GM19351 (cell line): ENCODE measurements at regions not wholly inside any gene's neighbourhood (a gene's known extent, or its start where the extent isn't known, plus 50 kb on each side); places are given as distances from the start of the nearest gene placed in this dataset.
"Not testable (repeated sequence)": the region's sequence is repeated elsewhere in the genome, so short reads cannot be mapped to it uniquely, and the experiment has no call there.

Source experiments
- ATAC-seq: cut with Tn5 transposase; IDR thresholded peaks from one replicate; pipeline ENCODE4 v1.9.1; 2021; ENCODE audit warnings: mild to moderate bottlenecking, moderate library complexity; ENCODE audit not compliant: unreplicated experiment

DNA sequence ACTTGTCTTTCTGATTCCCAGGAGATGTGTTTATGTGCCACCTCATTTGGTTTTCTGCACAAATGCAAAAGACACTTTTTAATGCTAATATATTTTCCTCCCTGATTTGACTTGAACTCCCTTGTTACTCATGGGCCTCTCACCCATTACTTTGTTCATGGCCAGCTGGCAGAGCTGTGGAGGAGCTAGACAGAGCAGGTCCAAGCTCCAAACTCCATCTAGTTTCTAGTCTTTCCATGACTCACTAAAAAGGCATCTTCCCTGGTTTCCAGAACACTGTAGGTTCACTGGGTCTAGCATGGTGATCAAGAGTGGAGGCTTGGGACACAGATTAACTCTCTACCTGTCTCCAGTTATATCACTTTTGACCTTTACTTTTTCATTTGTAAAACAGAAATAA, 161.0 kb upstream of the SLC28A3 start:
- no peak for ATAC-seq

- ATAC-seq = no peak
These were observed 161.5 kb upstream of the SLC28A3 start for GRCh38 chr9:84502066-84502465.

DNA sequence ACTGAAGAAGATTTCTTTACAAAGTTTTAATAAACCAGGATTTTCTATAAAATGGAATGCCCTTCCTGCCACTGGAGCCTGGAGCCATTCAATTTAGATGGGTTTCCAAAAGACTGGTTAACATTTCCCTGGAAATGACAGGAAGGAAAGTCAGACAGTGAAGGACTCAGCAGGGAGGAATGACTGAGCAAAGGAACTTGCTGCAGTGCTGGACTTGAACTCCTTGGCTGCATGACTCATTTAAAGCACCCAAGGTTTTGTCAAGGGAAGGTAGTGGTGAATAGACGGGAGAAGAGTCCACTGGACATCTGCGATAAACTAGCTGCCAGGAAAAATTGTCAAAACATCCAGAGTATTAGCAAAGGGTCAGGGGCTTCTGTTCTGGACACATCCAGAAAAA, 163.8 kb upstream of the SLC28A3 start:
- ATAC-seq = no peak

- no peak for ATAC-seq
These were observed 157.9 kb upstream of the NTRK2 start for GRCh38 chr9:84511651-84512050.

DNA sequence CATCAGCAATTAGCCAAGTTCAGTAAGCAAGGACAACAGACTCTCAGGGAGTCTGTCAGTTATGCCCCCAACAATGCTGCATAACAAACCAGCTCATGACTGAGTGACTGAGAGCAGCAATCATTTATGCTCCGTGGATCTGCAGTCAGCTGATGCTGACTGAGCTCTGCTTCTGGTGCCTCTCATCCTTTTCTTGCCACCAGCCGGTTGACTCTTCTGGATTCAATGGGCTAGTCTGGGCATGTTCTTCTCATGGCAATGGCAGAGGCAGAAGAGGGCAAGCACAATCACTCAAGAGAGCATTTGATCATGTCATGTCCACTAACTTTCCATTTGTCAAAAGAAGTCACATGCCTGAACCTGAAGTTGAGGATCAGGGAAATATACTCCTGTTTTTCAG, 157.0 kb upstream of the NTRK2 start:
- no peak for ATAC-seq

- no peak for ATAC-seq
These were observed 156.1 kb upstream of the NTRK2 start for GRCh38 chr9:84513473-84513872.

GRCh38 chr9:84513979-84514378, 155.6 kb upstream of the NTRK2 start:
- ATAC-seq = no peak

- ATAC-seq = no peak
These were observed 155.1 kb upstream of the NTRK2 start for GRCh38 chr9:84514421-84514820.

DNA sequence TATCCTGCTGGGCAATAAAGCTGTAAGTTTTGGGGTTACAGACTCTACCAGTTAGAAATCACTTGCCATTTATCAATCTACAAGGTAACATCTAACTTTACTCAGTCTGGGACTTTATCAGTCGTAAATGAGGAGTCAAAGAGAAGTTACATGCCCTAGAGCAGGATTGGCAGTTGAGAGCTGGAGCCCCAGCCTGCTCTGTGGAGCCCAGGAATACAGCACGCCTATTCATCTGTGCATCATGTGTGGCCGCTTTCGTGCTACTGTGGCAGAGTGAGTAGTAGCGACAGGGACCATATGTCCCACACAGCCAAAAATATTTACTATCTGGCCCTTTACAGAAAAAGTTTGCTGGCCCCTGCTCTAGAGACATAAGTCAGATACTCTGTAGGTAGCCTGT, 152.5 kb upstream of the NTRK2 start:
- ATAC-seq = no peak

DNA sequence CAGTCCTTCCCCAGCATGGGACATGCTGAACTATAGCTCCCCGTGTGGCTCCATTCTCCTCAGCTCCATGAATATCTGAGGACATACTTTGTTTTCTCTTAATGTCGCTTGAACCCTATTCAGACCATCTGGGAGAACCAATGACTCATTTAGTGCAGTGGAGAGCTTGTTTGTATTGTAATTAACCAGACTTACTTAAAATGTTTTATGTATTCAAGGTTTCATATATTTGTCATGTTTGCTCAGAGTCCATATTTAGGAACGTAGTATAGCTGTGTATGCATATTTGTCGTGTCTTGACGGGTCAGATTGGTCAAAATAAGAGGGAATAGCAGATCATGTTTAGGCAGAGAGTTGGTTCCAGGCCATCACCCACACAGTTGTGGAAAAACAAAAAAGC, 150.1 kb upstream of the NTRK2 start:
- ATAC-seq = no peak

DNA sequence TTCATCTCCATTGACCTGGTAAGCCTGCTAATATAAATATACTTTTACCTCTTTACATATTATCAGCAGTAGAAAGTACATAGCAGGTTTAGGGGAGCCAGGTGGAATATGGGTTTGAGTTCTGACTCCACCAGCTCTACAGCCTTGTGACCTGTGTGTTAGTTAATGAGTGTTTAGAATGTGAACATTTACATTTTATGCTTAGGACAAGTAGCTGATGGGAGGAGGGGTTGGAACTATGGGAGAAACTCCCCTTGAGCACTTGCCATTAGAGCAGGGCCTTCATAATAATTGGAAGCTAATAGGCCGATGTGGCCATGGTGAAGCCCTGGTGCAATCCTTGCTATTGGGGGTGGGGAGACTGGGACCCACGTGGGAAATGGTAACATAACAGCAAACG, 148.3 kb upstream of the NTRK2 start:
- ATAC-seq = no peak

- ATAC-seq = not testable (repeated sequence)
These were observed 143.3 kb upstream of the NTRK2 start for GRCh38 chr9:84526211-84526610.

DNA sequence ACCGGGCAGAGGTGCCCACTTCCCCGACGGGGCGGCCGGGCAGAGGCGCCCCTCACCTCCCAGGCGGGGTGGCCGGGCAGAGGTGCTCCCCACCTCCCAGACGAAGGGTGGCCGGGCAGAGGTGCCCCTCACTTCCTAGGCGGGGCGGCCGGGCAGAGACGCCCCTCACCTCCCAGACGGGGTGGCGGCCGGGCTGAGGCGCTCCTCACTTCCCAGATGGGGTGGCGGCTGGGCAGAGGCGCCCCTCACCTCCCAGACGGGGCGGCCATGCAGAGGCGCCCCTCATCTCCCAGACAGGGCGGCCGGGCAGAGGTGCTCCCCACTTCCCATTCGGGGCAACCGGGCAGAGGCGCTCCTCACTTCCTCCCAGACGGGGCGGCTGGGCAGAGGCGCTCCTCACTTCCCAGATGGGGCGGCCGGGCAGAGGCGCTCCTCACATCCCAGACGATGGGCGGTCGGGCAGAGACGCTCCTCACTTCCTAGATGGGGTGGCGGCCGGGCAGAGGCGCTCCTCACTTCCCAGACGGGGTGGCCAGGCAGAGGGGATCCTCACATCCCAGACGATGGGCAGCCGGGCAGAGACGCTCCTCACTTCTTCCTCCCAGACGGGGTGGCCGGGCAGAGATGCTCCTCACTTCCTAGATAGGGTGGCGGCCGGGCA, 142.3 kb upstream of the NTRK2 start:
- not testable (repeated sequence) for ATAC-seq

GRCh38 chr9:84535973-84536372, 133.6 kb upstream of the NTRK2 start:
- not testable (repeated sequence) for ATAC-seq

DNA sequence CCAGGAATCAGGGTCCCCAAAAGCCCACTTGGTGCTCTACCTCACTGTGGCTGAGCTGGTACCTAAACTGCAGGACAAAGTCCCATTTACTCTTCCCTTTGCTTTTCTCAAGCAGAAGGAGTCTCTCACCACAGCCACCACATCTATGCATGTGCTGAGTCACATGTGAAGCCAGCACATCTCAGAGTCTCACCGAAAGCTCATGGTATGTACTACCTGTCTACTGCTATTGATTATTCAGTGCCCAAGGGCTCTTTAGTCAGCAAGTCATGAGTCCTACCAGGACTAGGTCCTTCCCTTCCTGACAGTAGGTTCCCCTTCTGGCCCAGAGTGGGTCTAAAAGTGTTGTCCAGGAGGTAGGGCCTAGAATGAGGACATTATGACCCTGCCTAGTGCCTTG, 130.7 kb upstream of the NTRK2 start:
- ATAC-seq = no peak

GRCh38 chr9:84542554-84542953, 127.0 kb upstream of the NTRK2 start:
- ATAC-seq = no peak

- no peak for ATAC-seq
These were observed 115.4 kb upstream of the NTRK2 start for GRCh38 chr9:84554069-84554664.

- no peak for ATAC-seq
These were observed 113.0 kb upstream of the NTRK2 start for GRCh38 chr9:84556556-84556955.

- ATAC-seq = no peak
These were observed 111.8 kb upstream of the NTRK2 start for GRCh38 chr9:84557751-84558150.

GRCh38 chr9:84563691-84564090, 105.8 kb upstream of the NTRK2 start:
- ATAC-seq = no peak

DNA sequence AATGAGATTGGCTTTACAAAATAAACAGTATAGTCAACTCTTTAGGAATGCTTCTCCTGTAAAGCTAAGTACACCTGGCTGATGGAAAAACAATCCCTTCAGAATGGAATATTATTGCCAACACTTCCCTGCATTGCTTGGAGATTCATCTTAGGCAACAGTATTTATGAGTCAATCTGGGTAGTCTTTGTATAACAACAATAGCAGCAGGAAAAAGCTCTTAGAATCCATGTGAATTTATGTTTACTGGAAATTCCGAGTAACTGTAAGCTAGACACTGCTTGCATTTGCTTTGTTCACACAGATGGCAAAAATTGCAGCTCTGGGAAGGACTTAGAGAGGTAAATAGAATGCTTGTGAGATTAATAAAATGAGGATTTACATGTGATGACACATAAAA, 101.7 kb upstream of the NTRK2 start:
- no peak for ATAC-seq

- no peak for ATAC-seq
These were observed 98.9 kb upstream of the NTRK2 start for GRCh38 chr9:84570482-84571154.
